ENCODE measurements at regions not wholly inside any gene's neighbourhood (a gene's known extent, or its start where the extent isn't known, plus 50 kb on each side); places are given as distances from the start of the nearest gene placed in this dataset.
"Not testable (repeated sequence)": the region's sequence is repeated elsewhere in the genome, so short reads cannot be mapped to it uniquely, and the experiment has no call there.

DNA sequence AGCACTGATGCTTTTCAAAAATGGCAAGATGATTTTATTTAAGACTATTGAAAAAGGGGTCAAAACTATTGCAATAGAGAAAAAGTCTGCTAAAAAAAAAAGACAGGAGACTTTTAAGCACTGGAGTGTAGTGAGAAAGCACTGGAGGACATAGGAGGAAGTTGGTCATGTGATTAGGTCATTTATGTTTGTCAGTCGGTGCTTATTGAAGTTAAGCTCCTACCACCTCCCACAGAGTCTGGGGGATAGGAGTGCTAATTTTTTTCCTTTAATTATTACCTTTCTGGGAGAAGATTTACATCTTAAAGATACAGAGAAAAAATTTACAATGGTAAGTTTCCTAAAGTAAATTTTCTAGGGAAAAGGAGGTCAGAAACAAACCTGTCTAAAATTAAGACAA is 80.2 kb upstream of the TMEM229A start:
- Mint-ChIP-seq H3K9me3 (peaks cover 5 to 22% of the 10 kb centered on the region in 2 donors), H3K36me3 (ENCODE audit: insufficient read depth) (no peaks in the 10 kb centered on the region), H3K27me3 (no peaks in the 10 kb centered on the region), H3K27ac (no peak overlapping the region), H3K4me1 (ENCODE audit: low read depth in 2 of 2) (no peaks in the 10 kb centered on the region), H3K4me3 (no peak overlapping the region)
- no peak for ATAC-seq (replicated peaks)
- no peak for DNase-seq

DNA sequence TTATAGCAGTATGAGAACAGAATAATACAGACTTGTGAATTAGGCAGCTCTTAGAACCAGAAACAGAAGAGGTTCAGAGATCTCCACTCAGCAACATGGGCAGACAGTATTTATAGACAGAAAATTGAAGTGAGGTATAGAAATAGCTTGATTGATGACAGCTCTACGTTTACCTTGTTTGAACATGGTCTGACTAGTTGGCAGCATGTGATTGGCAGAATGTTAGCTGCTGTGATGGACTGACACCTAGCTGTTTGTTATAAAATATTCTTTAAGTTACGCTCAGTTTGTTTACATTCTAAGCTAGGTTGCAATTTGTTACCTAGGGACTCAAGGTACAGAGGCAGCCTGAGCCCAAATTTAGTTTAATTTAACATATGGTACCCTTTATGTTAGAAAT is 73.7 kb upstream of the TMEM229A start:
- no peak overlapping the region for H3K4me3 Mint-ChIP-seq
- H3K27ac Mint-ChIP-seq, result no peak overlapping the region
- no peaks in the 10 kb centered on the region for H3K27me3 Mint-ChIP-seq
- no peak for ATAC-seq (replicated peaks)
- no peaks in the 10 kb centered on the region for H3K4me1 Mint-ChIP-seq (ENCODE audit: low read depth in 2 of 2)
- peaks cover 8 to 14% of the 10 kb centered on the region in 2 donors for H3K9me3 Mint-ChIP-seq
- no peaks in the 10 kb centered on the region for H3K36me3 Mint-ChIP-seq (ENCODE audit: insufficient read depth)
- DNase-seq, result no peak

DNA sequence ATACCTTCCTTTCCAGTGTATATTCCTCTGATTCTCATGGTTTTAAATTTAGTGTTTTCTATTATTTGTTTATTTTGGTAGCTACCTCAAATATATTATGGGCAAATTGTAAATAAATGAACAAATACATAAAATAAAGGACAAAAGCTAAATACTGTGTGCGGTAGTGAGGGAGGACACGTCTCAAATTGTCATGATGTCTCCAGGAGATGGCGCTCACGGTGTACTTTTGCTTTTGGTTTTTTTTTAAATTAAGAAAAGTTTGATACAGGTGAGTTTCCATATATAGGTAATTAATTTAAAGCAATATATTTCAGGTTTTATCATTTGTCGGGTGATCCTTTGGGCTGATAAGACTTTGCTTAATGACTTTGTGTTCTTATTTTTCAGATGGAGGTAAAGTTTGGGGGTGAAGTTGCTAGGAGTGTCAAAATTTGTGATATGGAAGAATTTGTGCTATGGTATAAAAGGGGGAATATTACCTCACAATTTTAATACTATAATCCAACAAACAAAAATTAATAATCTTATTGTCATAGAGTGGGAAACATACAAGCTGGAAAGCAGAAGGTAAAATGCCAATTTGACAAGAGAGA is 68.4 kb upstream of the TMEM229A start:
- Mint-ChIP-seq H3K4me3 (no peak overlapping the region), H3K27ac (no peak overlapping the region), H3K36me3 (ENCODE audit: insufficient read depth) (no peaks in the 10 kb centered on the region), H3K9me3 (peaks cover 7 to 13% of the 10 kb centered on the region in 2 donors), H3K27me3 (no peaks in the 10 kb centered on the region), H3K4me1 (ENCODE audit: low read depth in 2 of 2) (no peaks in the 10 kb centered on the region)
- no peak for ATAC-seq (replicated peaks)
- DNase-seq, result no peak

DNA sequence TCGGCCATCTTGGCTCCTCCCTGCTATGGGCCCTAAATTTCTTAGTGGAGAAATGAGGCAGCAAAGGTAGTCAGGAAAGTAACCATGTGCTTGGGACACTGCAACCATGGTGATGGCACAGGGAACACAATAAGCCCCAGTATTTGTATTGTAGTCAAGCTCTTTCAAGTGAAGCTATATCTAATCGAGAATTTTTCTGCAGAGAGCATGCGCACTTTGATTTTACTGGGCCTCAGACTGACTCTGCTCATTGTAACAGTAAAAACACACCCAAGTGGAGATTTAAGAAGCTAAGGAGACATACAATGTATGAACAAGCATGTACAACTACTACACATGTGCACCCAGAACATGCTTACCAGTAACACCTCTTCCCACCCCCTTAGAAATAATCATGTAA is 67.3 kb upstream of the TMEM229A start:
- Mint-ChIP-seq H3K4me3 (no peak overlapping the region), H3K36me3 (ENCODE audit: insufficient read depth) (no peaks in the 10 kb centered on the region), H3K4me1 (ENCODE audit: low read depth in 2 of 2) (no peaks in the 10 kb centered on the region), H3K27me3 (no peaks in the 10 kb centered on the region), H3K9me3 (peaks cover 7 to 13% of the 10 kb centered on the region in 2 donors), H3K27ac (no peak overlapping the region)
- DNase-seq (no peak), ATAC-seq (replicated peaks) (no peak)

DNA sequence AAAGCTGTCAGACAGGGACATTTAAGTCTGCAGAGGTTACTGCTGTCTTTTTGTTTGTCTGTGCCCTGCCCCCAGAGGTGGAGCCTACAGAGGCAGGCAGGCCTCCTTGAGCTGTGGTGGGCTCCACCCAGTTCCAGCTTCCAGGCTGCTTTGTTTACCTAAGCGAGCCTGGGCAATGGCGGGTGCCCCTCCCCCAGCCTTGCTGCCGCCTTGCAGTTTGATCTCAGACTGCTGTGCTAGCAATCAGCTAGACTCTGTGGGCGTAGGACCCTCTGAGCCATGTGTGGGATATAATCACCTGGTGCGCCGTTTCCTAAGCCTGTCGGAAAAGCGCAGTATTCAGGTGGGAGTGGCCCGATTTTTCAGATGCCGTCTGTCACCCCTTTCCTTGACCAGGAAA is 66.7 kb upstream of the TMEM229A start:
- not testable (repeated sequence) for H3K27me3 Mint-ChIP-seq; H3K36me3 Mint-ChIP-seq (ENCODE audit: insufficient read depth); ATAC-seq (replicated peaks); H3K4me1 Mint-ChIP-seq (ENCODE audit: low read depth in 2 of 2); H3K27ac Mint-ChIP-seq; DNase-seq; H3K4me3 Mint-ChIP-seq
- peaks cover 7 to 11% of the 10 kb centered on the region in 2 donors for H3K9me3 Mint-ChIP-seq

DNA sequence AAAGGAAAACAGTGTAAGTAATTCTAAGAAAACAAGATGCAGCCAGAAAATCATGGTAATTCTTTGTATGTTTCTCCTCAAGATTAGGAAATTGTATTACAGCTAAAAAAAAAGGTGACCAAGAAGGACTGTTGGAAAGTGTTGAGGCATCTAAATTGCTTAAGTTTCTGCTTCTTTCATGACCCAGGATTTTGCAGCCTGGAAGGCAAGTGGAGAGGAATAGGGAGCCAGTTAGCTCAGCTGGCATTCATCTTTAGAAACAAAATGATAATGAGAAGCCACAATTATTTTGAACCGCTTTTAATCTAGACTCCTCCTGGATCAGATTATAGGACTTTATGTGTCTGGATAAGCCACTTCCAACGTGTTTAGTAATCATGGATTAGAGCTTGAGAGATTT is 56.8 kb upstream of the TMEM229A start:
- DNase-seq, result no peak
- no peak for ATAC-seq (replicated peaks)
- Mint-ChIP-seq H3K4me3 (no peak overlapping the region), H3K36me3 (ENCODE audit: insufficient read depth) (no peaks in the 10 kb centered on the region), H3K27ac (no peak overlapping the region), H3K27me3 (no peaks in the 10 kb centered on the region), H3K9me3 (no peaks in the 10 kb centered on the region), H3K4me1 (ENCODE audit: low read depth in 2 of 2) (no peaks in the 10 kb centered on the region)

DNA sequence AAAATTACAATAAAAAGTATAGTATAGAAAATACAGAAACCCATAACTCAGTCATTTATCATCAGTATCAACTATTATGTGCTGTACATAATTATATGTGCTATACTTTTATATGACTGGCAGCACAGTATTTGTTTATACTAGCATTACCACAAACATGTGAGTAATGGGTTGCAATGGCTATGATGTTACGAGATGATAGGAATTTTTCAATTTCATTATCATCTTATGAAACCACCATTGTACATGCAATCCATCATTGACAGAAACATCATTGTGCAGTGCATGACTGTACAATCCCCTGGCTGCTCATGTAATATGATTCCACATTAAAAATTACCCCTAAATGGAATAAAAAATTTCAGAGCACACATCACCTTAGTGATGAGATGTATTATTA is 55.7 kb upstream of the TMEM229A start:
- Mint-ChIP-seq H3K36me3 (ENCODE audit: insufficient read depth) (no peaks in the 10 kb centered on the region), H3K27ac (no peak overlapping the region), H3K9me3 (no peaks in the 10 kb centered on the region), H3K4me3 (no peak overlapping the region), H3K4me1 (ENCODE audit: low read depth in 2 of 2) (no peaks in the 10 kb centered on the region), H3K27me3 (no peaks in the 10 kb centered on the region)
- DNase-seq (no peak), ATAC-seq (replicated peaks) (no peak)

DNA sequence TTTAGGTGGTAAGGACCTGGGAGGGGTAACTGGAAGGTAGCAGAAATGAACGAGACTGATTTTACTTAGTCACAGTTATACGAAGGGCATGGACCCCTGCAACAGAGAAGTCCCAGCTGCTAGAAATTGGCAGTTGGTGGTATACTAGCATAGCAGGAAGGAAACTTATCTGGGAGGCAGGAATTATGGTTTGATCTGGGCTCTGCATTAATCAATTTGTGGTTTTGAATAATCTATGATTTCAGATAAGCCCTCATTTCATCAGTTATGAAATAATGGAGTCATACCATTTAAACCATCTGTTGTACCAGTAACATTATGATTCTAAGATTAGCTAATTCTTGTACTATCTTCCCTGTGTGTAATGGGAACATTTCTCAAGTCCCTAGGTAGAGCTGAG is 54.0 kb upstream of the TMEM229A start:
- H3K4me3 Mint-ChIP-seq, result no peak overlapping the region
- peaks cover 3 to 10% of the 10 kb centered on the region in 2 donors for H3K9me3 Mint-ChIP-seq
- H3K4me1 Mint-ChIP-seq (ENCODE audit: low read depth in 2 of 2), result no peaks in the 10 kb centered on the region
- DNase-seq (no peak), ATAC-seq (replicated peaks) (no peak)
- no peaks in the 10 kb centered on the region for H3K27me3 Mint-ChIP-seq
- H3K27ac Mint-ChIP-seq, result no peak overlapping the region
- H3K36me3 Mint-ChIP-seq (ENCODE audit: insufficient read depth), result no peaks in the 10 kb centered on the region

DNA sequence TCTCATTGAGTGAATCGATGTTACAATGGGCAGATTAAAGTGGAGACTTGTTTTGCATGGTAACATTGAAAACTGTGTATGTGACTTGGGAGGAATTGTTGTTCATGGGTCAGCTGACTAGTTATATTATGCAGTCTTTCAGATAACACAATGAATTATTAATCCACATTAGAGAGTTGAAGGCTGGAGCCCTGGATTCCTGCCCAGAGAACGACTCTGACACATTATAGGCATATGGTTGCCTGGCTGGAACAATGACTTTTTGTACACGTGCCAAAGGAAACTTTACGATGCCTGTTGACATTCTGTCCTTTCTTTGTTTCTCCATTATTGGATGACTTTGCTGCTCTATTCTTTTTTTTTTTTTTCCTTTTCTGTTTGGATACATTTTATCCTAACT is 52.3 kb upstream of the TMEM229A start:
- no peaks in the 10 kb centered on the region for H3K27me3 Mint-ChIP-seq
- no peaks in the 10 kb centered on the region for H3K4me1 Mint-ChIP-seq (ENCODE audit: low read depth in 2 of 2)
- ATAC-seq (replicated peaks) (no peak), DNase-seq (no peak)
- H3K4me3 Mint-ChIP-seq, result no peak overlapping the region
- no peaks in the 10 kb centered on the region for H3K36me3 Mint-ChIP-seq (ENCODE audit: insufficient read depth)
- H3K27ac Mint-ChIP-seq, result no peak overlapping the region
- peaks cover 3 to 10% of the 10 kb centered on the region in 2 donors for H3K9me3 Mint-ChIP-seq

DNA sequence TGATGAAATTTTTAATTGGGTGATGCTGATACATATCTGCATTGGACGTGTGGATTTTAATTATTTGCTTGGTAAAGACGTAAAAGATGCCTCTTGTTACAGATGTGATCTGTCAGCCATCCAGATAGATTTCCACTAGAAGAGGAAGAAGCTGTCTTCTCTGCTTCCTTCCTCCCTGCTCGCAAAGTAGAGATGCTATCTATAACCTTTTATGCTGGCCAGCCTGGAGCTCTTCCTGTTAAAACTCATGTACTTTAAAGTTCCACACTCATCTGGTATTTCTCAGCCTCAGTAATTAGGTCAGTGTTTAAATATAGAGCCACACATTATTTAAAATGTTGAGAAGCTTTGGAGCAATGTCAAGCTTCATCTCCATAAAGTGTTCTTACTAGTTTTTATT is 51.2 kb upstream of the TMEM229A start:
- Mint-ChIP-seq H3K4me1 (ENCODE audit: low read depth in 2 of 2) (no peaks in the 10 kb centered on the region), H3K4me3 (no peak overlapping the region), H3K27ac (no peak overlapping the region), H3K27me3 (no peaks in the 10 kb centered on the region), H3K36me3 (ENCODE audit: insufficient read depth) (no peaks in the 10 kb centered on the region), H3K9me3 (peaks cover 3 to 10% of the 10 kb centered on the region in 2 donors)
- DNase-seq (no peak), ATAC-seq (replicated peaks) (no peak)
